ENCODE measurements at regions not wholly inside any gene's neighbourhood (a gene's known extent, or its start where the extent isn't known, plus 50 kb on each side); places are given as distances from the start of the nearest gene placed in this dataset.

DNA sequence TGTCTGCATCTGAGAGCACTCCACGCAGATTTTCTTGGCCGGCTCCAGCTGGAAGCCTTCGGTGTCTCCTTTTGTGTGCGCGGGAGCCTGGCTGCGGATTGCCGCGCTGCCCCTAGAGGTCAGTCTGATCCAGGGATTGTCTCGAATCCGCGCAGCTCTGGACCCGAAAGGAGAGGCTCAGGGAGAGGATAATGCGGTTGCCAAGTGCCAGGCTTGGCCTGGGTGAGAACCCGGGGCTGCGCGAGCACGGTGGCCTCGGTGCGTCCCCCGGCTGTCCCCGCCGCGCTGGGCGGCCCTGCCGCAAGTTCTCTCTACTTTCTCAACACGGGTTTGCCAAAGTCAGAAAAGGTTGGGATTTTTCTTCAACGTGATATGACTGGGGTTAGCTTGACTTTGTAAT is 140.9 kb downstream of the ADCYAP1R1 start:
- Histone ChIP-seq H3K4me3 (peak overlapping the region in 1 of 3 donors; percentile 21), H3K27me3 (no peaks in the 10 kb centered on the region), H3K9me3 (peaks cover 0 to 9% of the 10 kb centered on the region in 2 donors), H3K27ac (no peak overlapping the region), H3K36me3 (no peaks in the 10 kb centered on the region), H3K4me1 (no peaks in the 10 kb centered on the region)
- intact Hi-C loops (cut with DNase I; ENCODE audit: low total_unique reads), result no loop called here
- TF ChIP-seq, protein P1, sequence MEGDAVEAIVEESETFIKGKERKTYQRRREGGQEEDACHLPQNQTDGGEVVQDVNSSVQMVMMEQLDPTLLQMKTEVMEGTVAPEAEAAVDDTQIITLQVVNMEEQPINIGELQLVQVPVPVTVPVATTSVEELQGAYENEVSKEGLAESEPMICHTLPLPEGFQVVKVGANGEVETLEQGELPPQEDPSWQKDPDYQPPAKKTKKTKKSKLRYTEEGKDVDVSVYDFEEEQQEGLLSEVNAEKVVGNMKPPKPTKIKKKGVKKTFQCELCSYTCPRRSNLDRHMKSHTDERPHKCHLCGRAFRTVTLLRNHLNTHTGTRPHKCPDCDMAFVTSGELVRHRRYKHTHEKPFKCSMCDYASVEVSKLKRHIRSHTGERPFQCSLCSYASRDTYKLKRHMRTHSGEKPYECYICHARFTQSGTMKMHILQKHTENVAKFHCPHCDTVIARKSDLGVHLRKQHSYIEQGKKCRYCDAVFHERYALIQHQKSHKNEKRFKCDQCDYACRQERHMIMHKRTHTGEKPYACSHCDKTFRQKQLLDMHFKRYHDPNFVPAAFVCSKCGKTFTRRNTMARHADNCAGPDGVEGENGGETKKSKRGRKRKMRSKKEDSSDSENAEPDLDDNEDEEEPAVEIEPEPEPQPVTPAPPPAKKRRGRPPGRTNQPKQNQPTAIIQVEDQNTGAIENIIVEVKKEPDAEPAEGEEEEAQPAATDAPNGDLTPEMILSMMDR (IDR thresholded peaks at IDR 0.05), result peak; percentile 27 to 75 (median 56)
- TF ChIP-seq POLR2A (IDR thresholded peaks at IDR 0.05), result no peak
- peak; percentile 23 to 66 for DNase-seq (ENCODE audit: low spot score in 2 of 2)

DNA sequence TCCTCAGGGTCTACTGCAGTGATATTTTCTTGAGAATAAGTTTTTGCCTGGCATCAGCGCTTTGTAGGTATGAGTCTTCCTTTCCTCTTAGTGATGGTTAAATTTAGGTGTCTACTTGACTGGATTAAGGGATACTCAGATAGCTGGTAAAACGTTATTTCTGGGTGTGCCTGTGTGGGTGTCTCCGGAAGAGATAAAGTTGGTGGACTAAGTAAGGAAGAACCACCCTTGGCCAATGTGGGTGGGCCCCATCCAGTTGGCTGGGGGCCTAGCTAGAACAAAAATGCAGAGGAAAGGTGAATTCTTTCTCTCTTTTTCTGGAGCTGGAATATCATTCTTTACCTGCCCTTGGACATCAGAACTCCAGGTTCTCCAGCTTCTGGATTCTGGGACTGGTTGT is 138.8 kb downstream of the ADCYAP1R1 start:
- no peak overlapping the region for H3K27ac ChIP-seq
- no peak for DNase-seq (ENCODE audit: low spot score in 2 of 2)
- no peaks in the 10 kb centered on the region for H3K36me3 ChIP-seq
- TF ChIP-seq POLR2A (IDR thresholded peaks at IDR 0.05), result no peak
- no peak for TF ChIP-seq POLR2AphosphoS5 (IDR thresholded peaks at IDR 0.05)
- TF ChIP-seq, protein P1 (IDR thresholded peaks at IDR 0.05), result no peak
- no peaks in the 10 kb centered on the region for H3K4me1 ChIP-seq
- no peak overlapping the region for H3K4me3 ChIP-seq
- intact Hi-C loops (cut with DNase I; ENCODE audit: low total_unique reads), result no loop called here
- no peaks in the 10 kb centered on the region for H3K9me3 ChIP-seq
- no peaks in the 10 kb centered on the region for H3K27me3 ChIP-seq

DNA sequence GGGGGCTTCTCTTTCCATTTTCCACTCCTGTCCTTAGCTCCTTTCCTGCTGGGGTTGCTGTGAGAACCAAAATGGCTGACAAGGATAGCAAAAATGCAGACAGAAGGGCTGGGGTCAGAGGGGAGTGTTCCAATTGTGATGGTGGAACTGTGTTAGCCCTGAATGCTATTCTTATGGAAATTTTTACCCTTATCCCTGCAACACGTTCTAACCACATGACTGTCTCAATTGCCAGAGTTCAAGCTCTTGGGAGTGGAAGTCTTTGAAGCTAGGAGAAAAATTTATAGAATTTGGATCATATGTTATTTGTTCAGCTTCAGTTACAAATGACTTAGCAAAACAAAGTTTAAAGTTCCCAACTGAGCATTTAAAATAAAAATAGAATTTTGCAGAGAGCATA is 134.1 kb downstream of the ADCYAP1R1 start:
- intact Hi-C loops (cut with DNase I; ENCODE audit: low total_unique reads), result no loop called here
- H3K36me3 ChIP-seq, result no peaks in the 10 kb centered on the region
- no peaks in the 10 kb centered on the region for H3K4me1 ChIP-seq
- no peaks in the 10 kb centered on the region for H3K27me3 ChIP-seq
- H3K27ac ChIP-seq, result no peak overlapping the region
- DNase-seq (ENCODE audit: low spot score in 2 of 2), result no peak
- no peak overlapping the region for H3K4me3 ChIP-seq
- no peaks in the 10 kb centered on the region for H3K9me3 ChIP-seq
- no peak for TF ChIP-seq POLR2AphosphoS5 (IDR thresholded peaks at IDR 0.05)
- no peak for TF ChIP-seq POLR2A (IDR thresholded peaks at IDR 0.05)
- TF ChIP-seq, protein P1 (IDR thresholded peaks at IDR 0.05), result no peak

DNA sequence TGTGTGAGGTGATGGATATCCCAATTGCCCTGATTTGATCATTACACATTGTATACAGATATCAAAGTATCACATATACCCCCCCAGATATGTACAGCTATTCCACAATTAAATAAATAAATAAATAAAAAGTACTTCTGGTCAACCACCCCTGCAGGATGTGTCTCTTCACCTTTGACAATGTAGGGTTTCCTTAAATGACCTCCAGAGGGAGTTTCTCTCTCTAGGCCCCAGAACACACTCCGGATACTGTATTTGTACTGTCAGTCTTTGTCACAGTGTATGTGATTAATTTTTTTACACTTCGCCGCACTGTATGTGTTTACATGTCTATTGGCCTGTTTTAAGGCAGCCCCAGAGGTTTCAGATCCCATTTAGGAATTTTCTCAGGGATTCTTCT is 123.6 kb downstream of the ADCYAP1R1 start:
- intact Hi-C loops (cut with DNase I; ENCODE audit: low total_unique reads), result no loop called here
- Histone ChIP-seq H3K27ac (no peak overlapping the region), H3K36me3 (no peaks in the 10 kb centered on the region), H3K4me1 (no peaks in the 10 kb centered on the region), H3K9me3 (no peaks in the 10 kb centered on the region), H3K27me3 (peaks cover 0 to 3% of the 10 kb centered on the region in 2 donors), H3K4me3 (no peak overlapping the region)
- no peak for DNase-seq (ENCODE audit: low spot score in 2 of 2)
- TF ChIP-seq POLR2A (IDR thresholded peaks at IDR 0.05) (no peak), POLR2AphosphoS5 (IDR thresholded peaks at IDR 0.05) (no peak)
- TF ChIP-seq, protein P1 (IDR thresholded peaks at IDR 0.05), result no peak

DNA sequence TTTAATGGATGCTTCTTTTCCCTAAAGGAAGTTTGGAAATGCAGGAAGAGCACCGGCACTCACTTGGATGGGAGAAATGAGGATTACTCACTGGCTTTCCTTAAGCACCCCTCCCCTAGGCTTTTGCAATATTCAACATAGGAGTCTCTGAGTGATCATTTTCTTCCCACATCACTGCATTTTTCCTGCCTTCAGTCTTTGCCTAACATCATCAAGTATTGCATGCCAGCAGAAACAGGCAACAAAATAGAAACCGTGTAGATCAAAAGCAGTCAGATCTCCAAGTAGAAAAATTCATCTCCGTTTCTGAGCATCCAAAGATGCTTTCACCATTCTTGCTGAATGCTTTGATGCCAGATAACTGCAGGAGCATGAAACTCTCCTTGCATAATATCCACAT is 119.9 kb downstream of the ADCYAP1R1 start:
- TF ChIP-seq POLR2AphosphoS5 (IDR thresholded peaks at IDR 0.05) (no peak), POLR2A (IDR thresholded peaks at IDR 0.05) (no peak)
- TF ChIP-seq, protein P1 (IDR thresholded peaks at IDR 0.05), result no peak
- intact Hi-C loops (cut with DNase I; ENCODE audit: low total_unique reads), result no loop called here

More for the DNA sequence above, 119.9 kb downstream of the ADCYAP1R1 start:
- Histone ChIP-seq H3K27me3 (peaks cover 0 to 6% of the 10 kb centered on the region in 2 donors), H3K36me3 (no peaks in the 10 kb centered on the region), H3K4me3 (no peak overlapping the region), H3K27ac (no peak overlapping the region), H3K4me1 (no peaks in the 10 kb centered on the region), H3K9me3 (no peaks in the 10 kb centered on the region)
- no peak for DNase-seq (ENCODE audit: low spot score in 2 of 2)

Measured in breast epithelium (tissue), 4 donors.